ENCODE measurements at regions not wholly inside any gene's neighbourhood (a gene's known extent, or its start where the extent isn't known, plus 50 kb on each side); places are given as distances from the start of the nearest gene placed in this dataset.

DNA sequence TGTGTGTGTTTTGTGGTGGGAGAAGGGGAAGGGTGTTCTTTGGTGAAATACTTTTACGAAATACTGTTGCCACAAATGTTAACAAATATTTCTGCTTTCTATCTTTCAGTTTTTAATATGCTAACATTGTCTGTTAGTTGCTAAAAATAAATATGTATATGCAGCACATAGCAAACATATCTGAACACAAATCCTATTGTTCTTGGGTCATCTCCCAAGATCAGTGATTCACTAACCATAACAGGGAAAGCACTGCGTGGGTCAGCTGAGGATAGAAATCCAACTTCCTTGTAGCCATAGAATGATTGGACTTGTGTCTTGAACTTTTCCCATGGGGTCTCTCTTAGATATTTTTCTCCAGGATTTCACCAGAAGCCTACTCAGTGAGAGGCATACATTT lies 250.3 kb upstream of the FAM47A start:
- H3K27ac Mint-ChIP-seq (ENCODE audit: unreplicated experiment) = no peak overlapping the region
- H3K4me1 Mint-ChIP-seq (ENCODE audit: low read depth) = no peaks in the 10 kb centered on the region
- H3K27me3 Mint-ChIP-seq (ENCODE audit: low read depth) = no peaks in the 10 kb centered on the region
- H3K36me3 Mint-ChIP-seq (ENCODE audit: low read depth) = no peaks in the 10 kb centered on the region
- peaks cover 4% of the 10 kb centered on the region for H3K9me3 Mint-ChIP-seq (ENCODE audit: low read depth)
- TF ChIP-seq, protein P1, sequence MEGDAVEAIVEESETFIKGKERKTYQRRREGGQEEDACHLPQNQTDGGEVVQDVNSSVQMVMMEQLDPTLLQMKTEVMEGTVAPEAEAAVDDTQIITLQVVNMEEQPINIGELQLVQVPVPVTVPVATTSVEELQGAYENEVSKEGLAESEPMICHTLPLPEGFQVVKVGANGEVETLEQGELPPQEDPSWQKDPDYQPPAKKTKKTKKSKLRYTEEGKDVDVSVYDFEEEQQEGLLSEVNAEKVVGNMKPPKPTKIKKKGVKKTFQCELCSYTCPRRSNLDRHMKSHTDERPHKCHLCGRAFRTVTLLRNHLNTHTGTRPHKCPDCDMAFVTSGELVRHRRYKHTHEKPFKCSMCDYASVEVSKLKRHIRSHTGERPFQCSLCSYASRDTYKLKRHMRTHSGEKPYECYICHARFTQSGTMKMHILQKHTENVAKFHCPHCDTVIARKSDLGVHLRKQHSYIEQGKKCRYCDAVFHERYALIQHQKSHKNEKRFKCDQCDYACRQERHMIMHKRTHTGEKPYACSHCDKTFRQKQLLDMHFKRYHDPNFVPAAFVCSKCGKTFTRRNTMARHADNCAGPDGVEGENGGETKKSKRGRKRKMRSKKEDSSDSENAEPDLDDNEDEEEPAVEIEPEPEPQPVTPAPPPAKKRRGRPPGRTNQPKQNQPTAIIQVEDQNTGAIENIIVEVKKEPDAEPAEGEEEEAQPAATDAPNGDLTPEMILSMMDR (IDR thresholded peaks at IDR 0.05) = no peak
- no peak for DNase-seq (ENCODE audit: low spot score)
- H3K4me3 Mint-ChIP-seq (ENCODE audit: unreplicated experiment) = no peak overlapping the region

DNA sequence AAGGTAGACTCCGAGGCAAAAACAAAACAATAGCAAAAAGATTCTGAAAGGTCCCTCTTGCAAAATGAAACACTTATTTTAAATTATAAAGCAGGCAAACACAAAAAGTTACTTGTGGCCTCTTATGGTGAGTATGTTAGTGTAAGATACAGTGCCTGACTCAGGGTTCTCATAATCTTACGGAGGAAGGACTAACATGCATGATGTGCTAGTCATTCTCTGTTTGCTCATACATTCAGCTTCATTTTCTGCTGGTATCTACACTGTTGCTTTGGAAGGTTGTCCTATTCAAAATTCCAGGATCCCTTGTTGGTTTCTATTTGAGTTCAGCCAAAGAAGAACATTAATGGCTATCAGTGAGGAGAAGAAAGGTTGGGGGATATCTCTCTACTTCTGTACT lies 249.1 kb upstream of the FAM47A start:
- DNase-seq (ENCODE audit: low spot score) = no peak
- H3K27ac Mint-ChIP-seq (ENCODE audit: unreplicated experiment) = no peak overlapping the region
- peaks cover 4% of the 10 kb centered on the region for H3K9me3 Mint-ChIP-seq (ENCODE audit: low read depth)
- no peaks in the 10 kb centered on the region for H3K27me3 Mint-ChIP-seq (ENCODE audit: low read depth)
- H3K4me3 Mint-ChIP-seq (ENCODE audit: unreplicated experiment) = no peak overlapping the region
- H3K36me3 Mint-ChIP-seq (ENCODE audit: low read depth) = no peaks in the 10 kb centered on the region
- TF ChIP-seq, protein P1 (IDR thresholded peaks at IDR 0.05) = no peak
- no peaks in the 10 kb centered on the region for H3K4me1 Mint-ChIP-seq (ENCODE audit: low read depth)

DNA sequence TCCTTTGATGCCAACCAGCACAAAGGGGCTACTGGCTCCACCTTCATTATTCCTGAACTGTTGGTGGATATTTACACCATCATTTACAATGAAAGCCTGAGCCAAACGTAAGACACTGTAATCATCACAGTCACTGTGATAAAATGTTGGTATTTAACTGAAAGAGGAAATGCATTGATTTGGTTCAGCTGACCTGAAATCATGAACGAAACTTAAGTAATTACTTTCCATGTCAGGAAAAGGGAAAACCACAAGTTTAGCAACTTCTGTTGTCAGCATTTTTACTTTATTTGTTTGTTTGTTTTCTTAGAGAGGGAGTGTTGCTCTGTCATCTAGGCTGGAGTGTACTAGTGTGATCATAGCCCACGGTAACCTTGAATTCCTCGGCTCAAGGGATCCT lies 247.8 kb upstream of the FAM47A start:
- Mint-ChIP-seq H3K27me3 (ENCODE audit: low read depth) (no peaks in the 10 kb centered on the region), H3K36me3 (ENCODE audit: low read depth) (no peaks in the 10 kb centered on the region), H3K4me3 (ENCODE audit: unreplicated experiment) (no peak overlapping the region), H3K9me3 (ENCODE audit: low read depth) (peaks cover 2% of the 10 kb centered on the region), H3K4me1 (ENCODE audit: low read depth) (no peaks in the 10 kb centered on the region), H3K27ac (ENCODE audit: unreplicated experiment) (no peak overlapping the region)
- DNase-seq (ENCODE audit: low spot score) = no peak
- TF ChIP-seq, protein P1 (IDR thresholded peaks at IDR 0.05) = no peak

DNA sequence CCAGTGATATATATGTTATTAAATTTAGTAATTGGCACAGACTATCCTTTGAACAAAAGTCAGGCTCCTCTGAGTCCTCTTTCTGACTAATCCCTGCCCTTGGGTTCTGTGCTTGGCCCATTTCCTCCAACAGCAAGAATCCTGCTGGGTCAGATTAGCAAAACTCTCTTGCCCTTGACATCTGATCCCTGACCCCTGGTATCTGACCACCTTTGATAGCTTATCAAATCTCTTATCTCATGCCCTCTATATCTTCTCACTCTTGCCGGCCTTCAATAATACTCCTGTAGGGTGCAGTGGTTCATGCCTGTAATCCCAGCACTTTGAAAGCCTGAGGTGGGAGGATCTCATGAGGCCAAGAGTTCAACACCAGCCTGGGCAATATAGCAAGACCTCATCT lies 245.5 kb upstream of the FAM47A start:
- TF ChIP-seq, protein P1 (IDR thresholded peaks at IDR 0.05) = no peak
- Mint-ChIP-seq H3K4me1 (ENCODE audit: low read depth) (no peaks in the 10 kb centered on the region), H3K36me3 (ENCODE audit: low read depth) (peaks cover 1% of the 10 kb centered on the region), H3K27ac (ENCODE audit: unreplicated experiment) (no peak overlapping the region), H3K9me3 (ENCODE audit: low read depth) (no peaks in the 10 kb centered on the region), H3K27me3 (ENCODE audit: low read depth) (no peaks in the 10 kb centered on the region), H3K4me3 (ENCODE audit: unreplicated experiment) (no peak overlapping the region)
- no peak for DNase-seq (ENCODE audit: low spot score)

DNA sequence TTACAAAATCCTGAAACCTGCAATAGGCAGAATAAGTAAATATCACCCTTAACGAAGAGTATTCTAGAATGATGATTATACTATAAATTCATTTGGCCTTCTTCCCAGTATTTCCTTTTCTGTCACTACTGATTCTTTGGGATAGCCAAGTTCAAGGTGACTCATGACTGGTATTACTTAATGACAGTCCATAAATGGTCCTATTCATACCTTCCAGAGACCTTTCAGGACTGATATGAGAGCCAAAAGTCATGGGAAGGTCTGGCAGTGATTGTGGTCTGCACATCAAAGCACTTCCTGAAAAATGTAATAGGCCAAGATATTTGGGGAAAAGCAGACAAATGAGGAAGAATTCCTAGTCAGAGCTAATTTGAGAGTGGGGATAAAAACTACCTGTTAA lies 239.6 kb upstream of the FAM47A start:
- Mint-ChIP-seq H3K4me1 (ENCODE audit: low read depth) (no peaks in the 10 kb centered on the region), H3K9me3 (ENCODE audit: low read depth) (peaks cover 4% of the 10 kb centered on the region), H3K4me3 (ENCODE audit: unreplicated experiment) (no peak overlapping the region), H3K27ac (ENCODE audit: unreplicated experiment) (no peak overlapping the region), H3K36me3 (ENCODE audit: low read depth) (peaks cover 1% of the 10 kb centered on the region), H3K27me3 (ENCODE audit: low read depth) (no peaks in the 10 kb centered on the region)
- TF ChIP-seq, protein P1 (IDR thresholded peaks at IDR 0.05) = no peak
- no peak for DNase-seq (ENCODE audit: low spot score)
